ENCODE measurements at regions not wholly inside any gene's neighbourhood (a gene's known extent, or its start where the extent isn't known, plus 50 kb on each side); places are given as distances from the start of the nearest gene placed in this dataset.

GRCh38 chr17:13204607-13205237 lies 186.9 kb upstream of the ELAC2 start:
- TF ChIP-seq CTCF (IDR thresholded peaks at IDR 0.05) (no peak), POLR2A (IDR thresholded peaks at IDR 0.05) (no peak)

All from esophagus squamous epithelium (tissue), 4 donors.